ENCODE measurements at regions not wholly inside any gene's neighbourhood (a gene's known extent, or its start where the extent isn't known, plus 50 kb on each side); places are given as distances from the start of the nearest gene placed in this dataset.

DNA sequence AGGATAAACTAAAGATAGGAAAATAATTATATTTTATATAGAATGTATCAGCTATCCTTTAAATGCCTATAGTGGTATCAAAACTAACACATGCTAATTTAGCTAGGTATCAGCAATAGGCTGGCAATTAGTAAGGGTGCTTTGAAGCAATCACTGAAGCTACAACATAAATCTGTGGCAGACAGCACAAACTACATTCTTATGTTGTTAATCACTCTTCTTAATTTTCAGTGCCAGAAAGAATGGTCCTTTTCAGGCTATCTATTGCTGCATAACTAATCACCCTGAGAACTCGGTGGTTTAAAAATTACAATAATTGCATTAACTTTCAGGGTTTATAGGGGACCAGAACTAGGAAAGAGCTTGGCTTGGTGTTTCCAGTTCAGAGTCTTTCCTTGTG is 963.1 kb downstream of the EFNB2 start (continued):
- TF ChIP-seq, protein P1, sequence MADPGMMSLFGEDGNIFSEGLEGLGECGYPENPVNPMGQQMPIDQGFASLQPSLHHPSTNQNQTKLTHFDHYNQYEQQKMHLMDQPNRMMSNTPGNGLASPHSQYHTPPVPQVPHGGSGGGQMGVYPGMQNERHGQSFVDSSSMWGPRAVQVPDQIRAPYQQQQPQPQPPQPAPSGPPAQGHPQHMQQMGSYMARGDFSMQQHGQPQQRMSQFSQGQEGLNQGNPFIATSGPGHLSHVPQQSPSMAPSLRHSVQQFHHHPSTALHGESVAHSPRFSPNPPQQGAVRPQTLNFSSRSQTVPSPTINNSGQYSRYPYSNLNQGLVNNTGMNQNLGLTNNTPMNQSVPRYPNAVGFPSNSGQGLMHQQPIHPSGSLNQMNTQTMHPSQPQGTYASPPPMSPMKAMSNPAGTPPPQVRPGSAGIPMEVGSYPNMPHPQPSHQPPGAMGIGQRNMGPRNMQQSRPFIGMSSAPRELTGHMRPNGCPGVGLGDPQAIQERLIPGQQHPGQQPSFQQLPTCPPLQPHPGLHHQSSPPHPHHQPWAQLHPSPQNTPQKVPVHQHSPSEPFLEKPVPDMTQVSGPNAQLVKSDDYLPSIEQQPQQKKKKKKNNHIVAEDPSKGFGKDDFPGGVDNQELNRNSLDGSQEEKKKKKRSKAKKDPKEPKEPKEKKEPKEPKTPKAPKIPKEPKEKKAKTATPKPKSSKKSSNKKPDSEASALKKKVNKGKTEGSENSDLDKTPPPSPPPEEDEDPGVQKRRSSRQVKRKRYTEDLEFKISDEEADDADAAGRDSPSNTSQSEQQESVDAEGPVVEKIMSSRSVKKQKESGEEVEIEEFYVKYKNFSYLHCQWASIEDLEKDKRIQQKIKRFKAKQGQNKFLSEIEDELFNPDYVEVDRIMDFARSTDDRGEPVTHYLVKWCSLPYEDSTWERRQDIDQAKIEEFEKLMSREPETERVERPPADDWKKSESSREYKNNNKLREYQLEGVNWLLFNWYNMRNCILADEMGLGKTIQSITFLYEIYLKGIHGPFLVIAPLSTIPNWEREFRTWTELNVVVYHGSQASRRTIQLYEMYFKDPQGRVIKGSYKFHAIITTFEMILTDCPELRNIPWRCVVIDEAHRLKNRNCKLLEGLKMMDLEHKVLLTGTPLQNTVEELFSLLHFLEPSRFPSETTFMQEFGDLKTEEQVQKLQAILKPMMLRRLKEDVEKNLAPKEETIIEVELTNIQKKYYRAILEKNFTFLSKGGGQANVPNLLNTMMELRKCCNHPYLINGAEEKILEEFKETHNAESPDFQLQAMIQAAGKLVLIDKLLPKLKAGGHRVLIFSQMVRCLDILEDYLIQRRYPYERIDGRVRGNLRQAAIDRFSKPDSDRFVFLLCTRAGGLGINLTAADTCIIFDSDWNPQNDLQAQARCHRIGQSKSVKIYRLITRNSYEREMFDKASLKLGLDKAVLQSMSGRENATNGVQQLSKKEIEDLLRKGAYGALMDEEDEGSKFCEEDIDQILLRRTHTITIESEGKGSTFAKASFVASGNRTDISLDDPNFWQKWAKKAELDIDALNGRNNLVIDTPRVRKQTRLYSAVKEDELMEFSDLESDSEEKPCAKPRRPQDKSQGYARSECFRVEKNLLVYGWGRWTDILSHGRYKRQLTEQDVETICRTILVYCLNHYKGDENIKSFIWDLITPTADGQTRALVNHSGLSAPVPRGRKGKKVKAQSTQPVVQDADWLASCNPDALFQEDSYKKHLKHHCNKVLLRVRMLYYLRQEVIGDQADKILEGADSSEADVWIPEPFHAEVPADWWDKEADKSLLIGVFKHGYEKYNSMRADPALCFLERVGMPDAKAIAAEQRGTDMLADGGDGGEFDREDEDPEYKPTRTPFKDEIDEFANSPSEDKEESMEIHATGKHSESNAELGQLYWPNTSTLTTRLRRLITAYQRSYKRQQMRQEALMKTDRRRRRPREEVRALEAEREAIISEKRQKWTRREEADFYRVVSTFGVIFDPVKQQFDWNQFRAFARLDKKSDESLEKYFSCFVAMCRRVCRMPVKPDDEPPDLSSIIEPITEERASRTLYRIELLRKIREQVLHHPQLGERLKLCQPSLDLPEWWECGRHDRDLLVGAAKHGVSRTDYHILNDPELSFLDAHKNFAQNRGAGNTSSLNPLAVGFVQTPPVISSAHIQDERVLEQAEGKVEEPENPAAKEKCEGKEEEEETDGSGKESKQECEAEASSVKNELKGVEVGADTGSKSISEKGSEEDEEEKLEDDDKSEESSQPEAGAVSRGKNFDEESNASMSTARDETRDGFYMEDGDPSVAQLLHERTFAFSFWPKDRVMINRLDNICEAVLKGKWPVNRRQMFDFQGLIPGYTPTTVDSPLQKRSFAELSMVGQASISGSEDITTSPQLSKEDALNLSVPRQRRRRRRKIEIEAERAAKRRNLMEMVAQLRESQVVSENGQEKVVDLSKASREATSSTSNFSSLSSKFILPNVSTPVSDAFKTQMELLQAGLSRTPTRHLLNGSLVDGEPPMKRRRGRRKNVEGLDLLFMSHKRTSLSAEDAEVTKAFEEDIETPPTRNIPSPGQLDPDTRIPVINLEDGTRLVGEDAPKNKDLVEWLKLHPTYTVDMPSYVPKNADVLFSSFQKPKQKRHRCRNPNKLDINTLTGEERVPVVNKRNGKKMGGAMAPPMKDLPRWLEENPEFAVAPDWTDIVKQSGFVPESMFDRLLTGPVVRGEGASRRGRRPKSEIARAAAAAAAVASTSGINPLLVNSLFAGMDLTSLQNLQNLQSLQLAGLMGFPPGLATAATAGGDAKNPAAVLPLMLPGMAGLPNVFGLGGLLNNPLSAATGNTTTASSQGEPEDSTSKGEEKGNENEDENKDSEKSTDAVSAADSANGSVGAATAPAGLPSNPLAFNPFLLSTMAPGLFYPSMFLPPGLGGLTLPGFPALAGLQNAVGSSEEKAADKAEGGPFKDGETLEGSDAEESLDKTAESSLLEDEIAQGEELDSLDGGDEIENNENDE (IDR thresholded peaks at IDR 0.05; ENCODE audit: insufficient replicate concordance, low read length), result no peak
- TF ChIP-seq TEAD4 (IDR thresholded peaks at IDR 0.05; ENCODE audit: low read depth, low read length), result no peak
- no peak for TF ChIP-seq NRF1 (IDR thresholded peaks at IDR 0.05; ENCODE audit: low read depth, low read length)
